MM.1S (cell line): ENCODE measurements at regions not wholly inside any gene's neighbourhood (a gene's known extent, or its start where the extent isn't known, plus 50 kb on each side); places are given as distances from the start of the nearest gene placed in this dataset.

Experiments
- DNase-seq: peaks from one replicate; pipeline ENCODE4 v3.0.0-alpha.2; 2015
- H2AFZ ChIP-seq: fragments of 300-600 bp; sonication (generic); 2 replicates; pipeline ENCODE4 v1.6.0; 2016; ENCODE audit warnings: antibody characterized with exemption, low read length
- H3F3A ChIP-seq: fragments of 300-600 bp; sonication (generic); 2 replicates; pipeline ENCODE4 v1.6.1; 2016; ENCODE audit warnings: mild to moderate bottlenecking, antibody characterized with exemption, low read length, moderate library complexity, mixed read lengths; ENCODE audit not compliant: insufficient read depth
- H3K27ac ChIP-seq: fragments of 300-600 bp; sonication (generic); 2 replicates; pipeline ENCODE4 v1.5.1; 2016; ENCODE audit warnings: mild to moderate bottlenecking, low read length
- H3K27me3 ChIP-seq: fragments of 300-600 bp; sonication (generic); replicated peaks from 2 replicates; pipeline ENCODE4 v1.6.0; 2016; ENCODE audit warnings: low read length; ENCODE audit not compliant: insufficient read depth
- H3K36me3 ChIP-seq: fragments of 300-600 bp; sonication (generic); replicated peaks from 2 replicates; pipeline ENCODE4 v1.6.1; 2016; ENCODE audit warnings: mild to moderate bottlenecking, low read length, mixed read lengths; ENCODE audit not compliant: insufficient read depth
- H3K4me1 ChIP-seq: fragments of 300-600 bp; sonication (generic); 2 replicates; pipeline ENCODE4 v1.6.1; 2016; ENCODE audit warnings: low read length, mixed read lengths
- H3K4me2 ChIP-seq: fragments of 300-600 bp; sonication (generic); 2 replicates; pipeline ENCODE4 v1.6.0; 2016; ENCODE audit warnings: low read depth, low read length
- H3K4me3 ChIP-seq: fragments of 300-600 bp; sonication (generic); 2 replicates; pipeline ENCODE4 v1.5.1; 2016; ENCODE audit warnings: low read length, mixed read lengths
- H3K79me2 ChIP-seq: fragments of 300-600 bp; sonication (generic); 2 replicates; pipeline ENCODE4 v1.6.1; 2016; ENCODE audit warnings: mixed run types, low read length, mixed read lengths
- H3K9ac ChIP-seq: fragments of 300-600 bp; sonication (generic); 2 replicates; pipeline ENCODE4 v1.6.1; 2016; ENCODE audit warnings: low read length, mixed read lengths
- H3K9me2 ChIP-seq: fragments of 300-600 bp; sonication (generic); replicated peaks from 2 replicates; pipeline ENCODE4 v1.6.1; 2016; ENCODE audit warnings: mild to moderate bottlenecking, low read length, mixed read lengths; ENCODE audit not compliant: insufficient read depth
- H3K9me3 ChIP-seq: fragments of 300-600 bp; sonication (generic); replicated peaks from 2 replicates; pipeline ENCODE4 v1.6.1; 2016; ENCODE audit warnings: mild to moderate bottlenecking, low read length, mixed read lengths; ENCODE audit not compliant: insufficient read depth
- H4K20me1 ChIP-seq: fragments of 300-600 bp; sonication (generic); 2 replicates; pipeline ENCODE4 v1.6.1; 2016; ENCODE audit warnings: mild to moderate bottlenecking, low read length, moderate library complexity, mixed read lengths; ENCODE audit not compliant: insufficient read depth
- EZH2 ChIP-seq: fragments of 300-600 bp; sonication (generic); optimal IDR thresholded peaks from 2 replicates; pipeline ENCODE3; 2017; ENCODE audit warnings: low read depth, mild to moderate bottlenecking, antibody characterized with exemption, low read length, mixed read lengths
- EZH2phosphoT487 ChIP-seq: fragments of 300-600 bp; sonication (generic); IDR thresholded peaks from 2 replicates; pipeline ENCODE4 v1.6.1; 2018; ENCODE audit warnings: antibody characterized with exemption, low read length
- TF ChIP-seq, protein P1 (sequence below): fragments of 300-600 bp; sonication (generic); IDR thresholded peaks from 2 replicates; pipeline ENCODE4 v1.5.1; 2016; ENCODE audit warnings: antibody characterized with exemption, low read length, mixed read lengths

DNA sequence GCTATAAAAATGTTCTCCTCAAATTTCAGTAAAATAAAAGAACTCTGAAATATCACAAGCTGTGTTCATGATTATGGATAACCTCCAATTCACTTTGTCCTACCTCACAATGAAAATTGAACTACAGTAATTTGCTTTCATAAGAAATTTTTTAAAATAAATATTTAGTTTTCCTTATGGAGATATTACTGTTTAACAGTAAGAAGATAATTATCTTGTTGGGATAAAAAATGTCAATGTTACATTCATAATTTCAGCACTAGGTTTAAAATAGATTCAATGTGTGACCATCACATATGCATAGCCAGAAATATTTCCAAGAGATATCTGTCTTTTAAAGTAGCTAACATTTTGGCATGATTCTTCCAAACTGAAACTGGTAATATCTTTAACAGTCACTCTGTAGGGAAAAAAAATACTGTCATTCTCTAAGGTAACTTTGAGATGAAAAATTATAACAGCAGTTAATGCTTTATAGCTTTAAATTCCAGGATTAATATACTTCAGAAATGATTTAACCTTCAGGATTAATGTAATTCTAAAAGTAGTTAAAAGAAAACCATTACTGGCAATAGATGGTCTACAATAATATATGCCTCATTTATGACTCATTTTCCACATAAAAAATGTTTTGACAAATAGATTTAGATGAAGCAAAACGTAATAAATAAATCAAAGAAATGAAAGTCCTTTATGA is 91.3 kb downstream of the SPRY2 start:
- Histone ChIP-seq H4K20me1 (no peaks in the 10 kb centered on the region), H3K4me3 (no peak overlapping the region), H3K36me3 (no peaks in the 10 kb centered on the region), H3K79me2 (no peaks in the 10 kb centered on the region), H3K9me2 (no peaks in the 10 kb centered on the region), H3K4me2 (no peak overlapping the region), H2AFZ (no peak overlapping the region), H3K27ac (no peak overlapping the region), H3K9ac (no peak overlapping the region), H3K4me1 (no peaks in the 10 kb centered on the region), H3K9me3 (no peaks in the 10 kb centered on the region), H3K27me3 (no peaks in the 10 kb centered on the region), H3F3A (no peaks in the 10 kb centered on the region)
- DNase-seq = no peak
- TF ChIP-seq EZH2phosphoT487 (no peak), EZH2 (no peak)
- TF ChIP-seq, protein P1, sequence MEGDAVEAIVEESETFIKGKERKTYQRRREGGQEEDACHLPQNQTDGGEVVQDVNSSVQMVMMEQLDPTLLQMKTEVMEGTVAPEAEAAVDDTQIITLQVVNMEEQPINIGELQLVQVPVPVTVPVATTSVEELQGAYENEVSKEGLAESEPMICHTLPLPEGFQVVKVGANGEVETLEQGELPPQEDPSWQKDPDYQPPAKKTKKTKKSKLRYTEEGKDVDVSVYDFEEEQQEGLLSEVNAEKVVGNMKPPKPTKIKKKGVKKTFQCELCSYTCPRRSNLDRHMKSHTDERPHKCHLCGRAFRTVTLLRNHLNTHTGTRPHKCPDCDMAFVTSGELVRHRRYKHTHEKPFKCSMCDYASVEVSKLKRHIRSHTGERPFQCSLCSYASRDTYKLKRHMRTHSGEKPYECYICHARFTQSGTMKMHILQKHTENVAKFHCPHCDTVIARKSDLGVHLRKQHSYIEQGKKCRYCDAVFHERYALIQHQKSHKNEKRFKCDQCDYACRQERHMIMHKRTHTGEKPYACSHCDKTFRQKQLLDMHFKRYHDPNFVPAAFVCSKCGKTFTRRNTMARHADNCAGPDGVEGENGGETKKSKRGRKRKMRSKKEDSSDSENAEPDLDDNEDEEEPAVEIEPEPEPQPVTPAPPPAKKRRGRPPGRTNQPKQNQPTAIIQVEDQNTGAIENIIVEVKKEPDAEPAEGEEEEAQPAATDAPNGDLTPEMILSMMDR = no peak

DNA sequence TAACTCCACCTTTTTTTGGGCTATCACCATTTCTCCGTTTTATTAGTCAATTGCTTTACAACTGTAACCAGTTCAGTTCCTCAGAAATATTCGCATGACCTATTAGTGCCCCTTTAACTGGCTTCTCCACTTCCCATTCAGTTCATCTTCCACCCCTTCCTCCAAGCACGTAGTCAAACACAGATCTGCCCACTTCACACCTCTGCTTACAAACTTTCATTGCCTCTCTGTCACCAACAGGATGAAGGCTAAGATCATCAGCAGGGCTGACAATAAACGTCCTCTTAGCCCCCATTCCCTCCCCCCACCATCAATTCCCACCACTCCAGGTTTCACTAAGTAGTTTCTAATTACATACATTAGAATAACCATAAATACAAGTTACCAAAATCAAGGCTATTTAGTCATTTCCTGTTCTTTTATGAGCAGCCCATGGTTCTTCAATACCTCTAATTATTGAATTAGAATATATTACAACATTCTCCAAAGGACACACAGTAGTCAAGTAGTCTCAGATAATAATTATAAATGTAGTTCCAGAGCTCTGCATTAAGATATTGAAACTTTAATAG is 95.7 kb downstream of the SPRY2 start:
- no peaks in the 10 kb centered on the region for H3K79me2 ChIP-seq
- no peaks in the 10 kb centered on the region for H3K9me3 ChIP-seq
- no peak overlapping the region for H3K4me3 ChIP-seq
- no peaks in the 10 kb centered on the region for H3F3A ChIP-seq
- H3K9ac ChIP-seq = no peak overlapping the region
- H4K20me1 ChIP-seq = no peaks in the 10 kb centered on the region
- TF ChIP-seq, protein P1 = no peak
- TF ChIP-seq EZH2 = no peak
- no peak for TF ChIP-seq EZH2phosphoT487
- no peak overlapping the region for H3K4me2 ChIP-seq
- H3K4me1 ChIP-seq = no peaks in the 10 kb centered on the region
- no peak for DNase-seq
- H2AFZ ChIP-seq = no peak overlapping the region
- no peak overlapping the region for H3K27ac ChIP-seq
- no peaks in the 10 kb centered on the region for H3K36me3 ChIP-seq
- H3K9me2 ChIP-seq = no peaks in the 10 kb centered on the region
- no peaks in the 10 kb centered on the region for H3K27me3 ChIP-seq

DNA sequence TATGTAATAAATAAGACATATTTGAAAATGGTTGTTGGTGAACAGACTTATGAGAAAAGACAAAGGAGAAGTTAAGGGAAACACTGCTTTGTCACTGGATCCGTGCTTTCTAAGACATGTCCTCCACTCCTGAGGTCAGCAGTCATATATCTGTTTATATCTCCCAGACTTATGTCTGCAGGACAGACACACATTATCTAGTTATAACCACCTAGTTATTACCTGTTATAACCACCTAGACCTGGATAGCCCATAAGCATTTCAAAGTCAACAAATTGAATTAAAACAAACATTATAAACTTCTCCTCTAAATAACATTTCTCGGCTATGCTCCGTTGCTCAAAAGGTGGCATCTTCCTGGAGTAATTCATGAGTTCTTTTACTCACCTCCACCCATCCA is 96.4 kb downstream of the SPRY2 start:
- H3K9me3 ChIP-seq = no peaks in the 10 kb centered on the region
- H3K9me2 ChIP-seq = no peaks in the 10 kb centered on the region
- H3K27me3 ChIP-seq = no peaks in the 10 kb centered on the region
- H3K36me3 ChIP-seq = no peaks in the 10 kb centered on the region
- no peak overlapping the region for H3K27ac ChIP-seq
- H3K4me1 ChIP-seq = no peaks in the 10 kb centered on the region
- no peak for TF ChIP-seq EZH2phosphoT487
- TF ChIP-seq, protein P1 = no peak
- no peak for TF ChIP-seq EZH2
- H3K79me2 ChIP-seq = no peaks in the 10 kb centered on the region
- no peak overlapping the region for H3K4me2 ChIP-seq
- no peaks in the 10 kb centered on the region for H4K20me1 ChIP-seq
- no peak overlapping the region for H3K4me3 ChIP-seq
- H3F3A ChIP-seq = no peaks in the 10 kb centered on the region
- no peak for DNase-seq
- H2AFZ ChIP-seq = no peak overlapping the region
- no peak overlapping the region for H3K9ac ChIP-seq
